ENCODE measurements at regions not wholly inside any gene's neighbourhood (a gene's known extent, or its start where the extent isn't known, plus 50 kb on each side); places are given as distances from the start of the nearest gene placed in this dataset.

GRCh38 chr3:135848051-135848450 is 117.5 kb upstream of the PPP2R3A start:
- Mint-ChIP-seq H3K27ac (no peak overlapping the region), H3K9me3 (peaks cover 0 to 7% (median 2%) of the 10 kb centered on the region in 7 donors), H3K27me3 (ENCODE audit: low read depth in 3 of 3) (no peaks in the 10 kb centered on the region), H3K4me3 (no peak overlapping the region), H3K4me1 (no peaks in the 10 kb centered on the region), H3K36me3 (no peaks in the 10 kb centered on the region)
- TF ChIP-seq, protein P1, sequence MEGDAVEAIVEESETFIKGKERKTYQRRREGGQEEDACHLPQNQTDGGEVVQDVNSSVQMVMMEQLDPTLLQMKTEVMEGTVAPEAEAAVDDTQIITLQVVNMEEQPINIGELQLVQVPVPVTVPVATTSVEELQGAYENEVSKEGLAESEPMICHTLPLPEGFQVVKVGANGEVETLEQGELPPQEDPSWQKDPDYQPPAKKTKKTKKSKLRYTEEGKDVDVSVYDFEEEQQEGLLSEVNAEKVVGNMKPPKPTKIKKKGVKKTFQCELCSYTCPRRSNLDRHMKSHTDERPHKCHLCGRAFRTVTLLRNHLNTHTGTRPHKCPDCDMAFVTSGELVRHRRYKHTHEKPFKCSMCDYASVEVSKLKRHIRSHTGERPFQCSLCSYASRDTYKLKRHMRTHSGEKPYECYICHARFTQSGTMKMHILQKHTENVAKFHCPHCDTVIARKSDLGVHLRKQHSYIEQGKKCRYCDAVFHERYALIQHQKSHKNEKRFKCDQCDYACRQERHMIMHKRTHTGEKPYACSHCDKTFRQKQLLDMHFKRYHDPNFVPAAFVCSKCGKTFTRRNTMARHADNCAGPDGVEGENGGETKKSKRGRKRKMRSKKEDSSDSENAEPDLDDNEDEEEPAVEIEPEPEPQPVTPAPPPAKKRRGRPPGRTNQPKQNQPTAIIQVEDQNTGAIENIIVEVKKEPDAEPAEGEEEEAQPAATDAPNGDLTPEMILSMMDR (IDR thresholded peaks at IDR 0.05): no peak
- no peaks in the 10 kb centered on the region for H4K20me1 ChIP-seq (ENCODE audit: insufficient read depth, low read length)
- H3K36me3 ChIP-seq (replicated peaks in 1 of 2; ENCODE audit: control insufficient read depth in 1 of 2, insufficient read depth in 2 of 2, low read length in 2 of 2): no peaks in the 10 kb centered on the region
- H3K4me3 ChIP-seq (replicated peaks in 1 of 3; ENCODE audit: low read depth in 2 of 3, low read length in 3 of 3): no peak overlapping the region
- no peak overlapping the region for H3K4me2 ChIP-seq (replicated peaks; ENCODE audit: extremely low read depth, low read length, poor library complexity, severe bottlenecking)
- H3K27ac ChIP-seq (ENCODE audit: low read depth in 1 of 2, low read length in 2 of 2): no peak overlapping the region
- no peaks in the 10 kb centered on the region for H3K9me3 ChIP-seq (replicated peaks in 1 of 2; ENCODE audit: control insufficient read depth in 1 of 2, insufficient read depth in 1 of 2, low read length in 2 of 2)
- no peaks in the 10 kb centered on the region for H3K4me1 ChIP-seq (ENCODE audit: control insufficient read depth in 1 of 2, insufficient read depth in 2 of 2, low read length in 2 of 2)
- no peak overlapping the region for H2AFZ ChIP-seq (ENCODE audit: insufficient read depth, low read depth, low read length, poor library complexity, severe bottlenecking)
- no peaks in the 10 kb centered on the region for H3K27me3 ChIP-seq (ENCODE audit: control insufficient read depth in 2 of 2, insufficient read depth in 2 of 2, low read length in 2 of 2)
- no peak overlapping the region for H3K9ac ChIP-seq (ENCODE audit: insufficient read depth, low read length, poor library complexity, severe bottlenecking)
- intact Hi-C loops (cut with micrococcal nuclease): no loop called here
- no peaks in the 10 kb centered on the region for H3K79me2 ChIP-seq (ENCODE audit: insufficient read depth, low read length)
- WGBS (ENCODE audit: insufficient coverage): no CpG with 5 or more reads among the region's 1 CpG
- DNase-seq: no peak

DNA sequence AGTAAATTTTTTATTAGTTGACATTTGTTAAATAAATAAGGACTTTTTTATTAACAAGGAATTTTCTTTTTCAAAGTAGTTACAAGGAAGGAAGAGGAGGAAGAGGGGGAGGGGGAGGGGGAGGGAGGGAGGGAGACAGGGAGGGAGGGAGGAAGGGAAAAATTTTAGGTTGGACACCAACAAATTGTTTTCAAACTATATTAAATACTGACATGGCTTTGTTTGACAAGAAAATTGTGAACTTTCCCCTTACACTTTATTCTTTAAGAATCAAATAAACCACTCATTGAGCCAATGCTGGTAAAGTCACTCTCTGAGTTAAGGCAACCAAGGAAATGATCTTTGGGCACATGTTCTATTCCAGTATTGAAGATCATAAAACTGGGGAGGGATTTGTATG is 115.7 kb upstream of the PPP2R3A start:
- TF ChIP-seq, protein P1 (IDR thresholded peaks at IDR 0.05): no peak
- Histone ChIP-seq H3K4me2 (replicated peaks; ENCODE audit: extremely low read depth, low read length, poor library complexity, severe bottlenecking) (no peak overlapping the region), H3K4me1 (ENCODE audit: control insufficient read depth in 1 of 2, insufficient read depth in 2 of 2, low read length in 2 of 2) (no peaks in the 10 kb centered on the region), H3K79me2 (ENCODE audit: insufficient read depth, low read length) (no peaks in the 10 kb centered on the region), H3K27me3 (ENCODE audit: control insufficient read depth in 2 of 2, insufficient read depth in 2 of 2, low read length in 2 of 2) (no peaks in the 10 kb centered on the region), H3K36me3 (replicated peaks in 1 of 2; ENCODE audit: control insufficient read depth in 1 of 2, insufficient read depth in 2 of 2, low read length in 2 of 2) (no peaks in the 10 kb centered on the region), H3K9ac (ENCODE audit: insufficient read depth, low read length, poor library complexity, severe bottlenecking) (no peak overlapping the region), H3K9me3 (replicated peaks in 1 of 2; ENCODE audit: control insufficient read depth in 1 of 2, insufficient read depth in 1 of 2, low read length in 2 of 2) (no peaks in the 10 kb centered on the region), H3K4me3 (replicated peaks in 1 of 3; ENCODE audit: low read depth in 2 of 3, low read length in 3 of 3) (no peak overlapping the region), H3K27ac (ENCODE audit: low read depth in 1 of 2, low read length in 2 of 2) (no peak overlapping the region), H2AFZ (ENCODE audit: insufficient read depth, low read depth, low read length, poor library complexity, severe bottlenecking) (no peak overlapping the region), H4K20me1 (ENCODE audit: insufficient read depth, low read length) (no peaks in the 10 kb centered on the region)
- H3K27ac Mint-ChIP-seq: no peak overlapping the region
- H3K4me3 Mint-ChIP-seq: no peak overlapping the region
- no peak for DNase-seq
- peaks cover 1 to 11% (median 2%) of the 10 kb centered on the region in 7 donors for H3K9me3 Mint-ChIP-seq
- peaks cover 0 to 2% (median 0%) of the 10 kb centered on the region in 3 donors for H3K27me3 Mint-ChIP-seq (ENCODE audit: low read depth in 3 of 3)
- H3K36me3 Mint-ChIP-seq: no peaks in the 10 kb centered on the region
- no peaks in the 10 kb centered on the region for H3K4me1 Mint-ChIP-seq
- intact Hi-C loops (cut with micrococcal nuclease): no loop called here
